Stimulated activated CD4-positive, alpha-beta T cell treated with anti-CD3 and anti-CD28 coated beads, Interleukin-12 subunit alpha, Interleukin-12 subunit beta, amount 100 ng/mL, for 48 hours (primary cell): ENCODE measurements at regions not wholly inside any gene's neighbourhood (a gene's known extent, or its start where the extent isn't known, plus 50 kb on each side); places are given as distances from the start of the nearest gene placed in this dataset.

Experiments
- DNase-seq, 3 donors: peaks; one replicate each; pipeline ENCODE4 v3.0.0-alpha.2; 2020; ENCODE audit warnings: low read depth in 2 of 3, low spot score in 1 of 3

GRCh38 chr2:39615675-39616074 lies 50.0 kb upstream of the TMEM178A start:
- no peak for DNase-seq
